ENCODE measurements at regions not wholly inside any gene's neighbourhood (a gene's known extent, or its start where the extent isn't known, plus 50 kb on each side); places are given as distances from the start of the nearest gene placed in this dataset.

DNA sequence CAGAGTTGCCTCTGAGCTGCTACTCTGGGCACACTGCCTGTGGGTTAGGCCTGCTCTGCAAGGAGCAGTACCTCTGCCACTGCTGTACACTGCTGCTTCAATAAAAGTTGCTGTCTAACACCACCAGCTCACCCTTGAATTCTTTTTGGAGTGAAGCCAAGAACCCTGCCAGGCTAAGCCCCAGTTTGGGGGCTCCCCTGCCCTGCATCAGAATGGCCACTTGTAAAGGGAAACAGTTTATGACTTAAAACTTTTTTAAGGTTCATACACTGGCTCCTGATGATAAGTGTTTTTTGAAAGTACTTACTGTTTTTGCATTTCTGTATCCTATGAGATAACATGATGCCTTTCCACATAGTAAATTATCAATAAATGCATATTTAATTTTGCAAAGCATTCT is 310.0 kb downstream of the LMO4 start:
- TF ChIP-seq TAF1 (IDR thresholded peaks at IDR 0.05; ENCODE audit: low read depth, low read length): no peak
- no peak for TF ChIP-seq POLR2A (IDR thresholded peaks at IDR 0.05; ENCODE audit: low read depth, low read length)
